Natural killer cell (primary cell): ENCODE measurements at regions not wholly inside any gene's neighbourhood (a gene's known extent, or its start where the extent isn't known, plus 50 kb on each side); places are given as distances from the start of the nearest gene placed in this dataset.

Experiments
- ATAC-seq, 3 donors: fragments of 150-1000 bp in 2 of 3; fragments of 200-7000 bp in 1 of 3; cut with Tn5 transposase; 1 replicate in 1 of 3; 2 replicates in 2 of 3; pipeline ENCODE4 v1.10.0; 2021; ENCODE audit warnings: mild to moderate bottlenecking in 2 of 3, moderate library complexity in 2 of 3
- DNase-seq, 2 donors: peaks; one replicate each; pipeline versions ENCODE4 v3.0.0 to v3.0.0-alpha.2; 2013 to 2021; ENCODE audit warnings: mixed read lengths in 1 of 2
- H3K27ac ChIP-seq: one replicate; pipeline ENCODE4 v1.5.1; 2013; ENCODE audit warnings: mild to moderate bottlenecking, low read length
- H3K27me3 ChIP-seq: one replicate; pipeline ENCODE4 v1.6.1; 2013; ENCODE audit warnings: low read length; ENCODE audit not compliant: control insufficient read depth, insufficient read depth
- H3K36me3 ChIP-seq: one replicate; pipeline ENCODE4 v1.6.1; 2013; ENCODE audit warnings: low read length; ENCODE audit not compliant: control insufficient read depth, insufficient read depth
- H3K4me1 ChIP-seq: one replicate; pipeline ENCODE4 v1.6.1; 2013; ENCODE audit warnings: low read length; ENCODE audit not compliant: control insufficient read depth, insufficient read depth
- H3K4me3 ChIP-seq: one replicate; pipeline ENCODE4 v1.5.1; 2013; ENCODE audit warnings: low read length
- H3K9me3 ChIP-seq: one replicate; pipeline ENCODE4 v1.6.1; 2013; ENCODE audit warnings: low read length; ENCODE audit not compliant: control insufficient read depth, insufficient read depth
- H3K27ac Mint-ChIP-seq, 2 donors: one replicate each; pipeline ENCODE4 v1.8.0; 2022; ENCODE audit warnings: mild to moderate bottlenecking in 2 of 2, mixed read lengths in 2 of 2, moderate library complexity in 1 of 2
- H3K27me3 Mint-ChIP-seq, 2 donors: one replicate each; pipeline ENCODE4 v1.8.0; 2022; ENCODE audit warnings: low read depth in 2 of 2, mixed read lengths in 2 of 2
- H3K36me3 Mint-ChIP-seq: one replicate; pipeline ENCODE4 v1.8.0; 2022; ENCODE audit warnings: mixed read lengths
- H3K4me1 Mint-ChIP-seq, 2 donors: one replicate each; pipeline ENCODE4 v1.8.0; 2022; ENCODE audit warnings: mixed read lengths in 2 of 2
- H3K4me3 Mint-ChIP-seq: one replicate; pipeline ENCODE4 v1.8.0; 2022; ENCODE audit warnings: mild to moderate bottlenecking, moderate library complexity, mixed read lengths
- H3K9me3 Mint-ChIP-seq, 2 donors: one replicate each; pipeline ENCODE4 v1.8.0; 2022; ENCODE audit warnings: mixed read lengths in 2 of 2
- CTCF ChIP-seq: fragments of 200-600 bp; IDR thresholded peaks from one replicate; pipeline ENCODE4 v1.8.0; 2022; ENCODE audit warnings: antibody characterized with exemption
- WGBS: methylation state at CpG from one replicate; pipeline ENCODE4 v1.1.7; 2013; ENCODE audit warnings: missing lambda C conversion rate; ENCODE audit not compliant: insufficient coverage; 5-methylcytosine and 5-hydroxymethylcytosine counted together
- intact Hi-C: fragments of 100-400 bp; cut with micrococcal nuclease; formaldehyde crosslinking; loops from one replicate; pipeline ENCODE4 v1.14.2; 2022

GRCh38 chr4:60981534-60981933 lies 218.6 kb upstream of the ADGRL3 start:
- Mint-ChIP-seq H3K27ac (no peak overlapping the region), H3K36me3 (no peaks in the 10 kb centered on the region), H3K27me3 (no peaks in the 10 kb centered on the region), H3K9me3 (peaks cover 14 to 19% of the 10 kb centered on the region in 2 donors), H3K4me3 (no peak overlapping the region), H3K4me1 (no peaks in the 10 kb centered on the region)
- Histone ChIP-seq H3K36me3 (no peaks in the 10 kb centered on the region), H3K4me3 (no peak overlapping the region), H3K4me1 (no peaks in the 10 kb centered on the region), H3K27ac (no peak overlapping the region), H3K9me3 (no peaks in the 10 kb centered on the region), H3K27me3 (no peaks in the 10 kb centered on the region)
- WGBS = 57% methylated on average over 4 of the region's 4 CpGs
- intact Hi-C loops = no loop called here
- ATAC-seq (no peak), DNase-seq (no peak)
- TF ChIP-seq CTCF = no peak

DNA sequence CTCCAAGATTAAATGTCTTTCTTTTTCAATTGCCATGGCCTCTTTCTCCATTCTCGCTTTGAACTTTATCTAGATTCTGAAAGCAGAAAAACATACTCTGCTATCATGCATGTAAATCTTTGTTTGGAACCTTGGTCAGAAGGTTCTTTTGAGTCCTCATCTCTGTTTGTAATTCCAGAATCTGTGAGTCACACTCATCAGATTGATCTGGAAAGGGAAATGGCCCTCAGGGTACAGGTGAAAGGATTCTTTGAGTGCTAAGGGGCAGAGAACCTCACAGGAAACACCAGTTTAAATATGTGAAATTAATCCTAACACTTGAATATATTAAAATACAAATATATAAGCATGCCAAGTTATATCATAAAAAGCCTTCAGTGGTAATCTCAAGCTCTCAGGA lies 211.0 kb upstream of the ADGRL3 start:
- no peaks in the 10 kb centered on the region for H3K36me3 ChIP-seq
- Mint-ChIP-seq H3K9me3 (peaks cover 14 to 24% of the 10 kb centered on the region in 2 donors), H3K27me3 (no peaks in the 10 kb centered on the region), H3K36me3 (no peaks in the 10 kb centered on the region), H3K4me3 (no peak overlapping the region), H3K4me1 (no peaks in the 10 kb centered on the region), H3K27ac (no peak overlapping the region)
- no peaks in the 10 kb centered on the region for H3K27me3 ChIP-seq
- intact Hi-C loops = no loop called here
- no peak overlapping the region for H3K4me3 ChIP-seq
- H3K27ac ChIP-seq = no peak overlapping the region
- no peak for TF ChIP-seq CTCF
- no peaks in the 10 kb centered on the region for H3K9me3 ChIP-seq
- DNase-seq = no peak
- 79% methylated on average over 1 of the region's 1 CpG for WGBS
- no peaks in the 10 kb centered on the region for H3K4me1 ChIP-seq
- no peak for ATAC-seq

DNA sequence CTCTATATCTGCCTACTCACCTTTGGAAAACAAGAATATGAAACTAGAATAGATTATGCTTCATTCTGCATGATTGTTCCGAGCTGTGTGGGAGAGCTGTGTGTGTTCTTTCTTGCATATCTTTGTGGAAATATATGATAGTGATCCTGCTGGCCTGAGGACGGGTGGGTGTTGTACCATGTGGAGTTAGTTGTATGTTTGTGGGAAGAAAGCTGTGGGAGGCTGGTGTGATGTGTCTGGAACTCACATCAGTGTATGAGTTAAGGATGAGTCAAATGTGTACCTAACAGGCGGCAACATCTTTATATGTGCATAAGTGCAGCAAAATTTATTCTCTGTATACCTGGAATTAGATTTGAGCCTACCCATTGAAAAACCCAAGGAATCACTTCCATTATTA lies 208.1 kb upstream of the ADGRL3 start:
- H3K9me3 Mint-ChIP-seq = peaks cover 9 to 16% of the 10 kb centered on the region in 2 donors
- H3K4me3 Mint-ChIP-seq = no peak overlapping the region
- no peaks in the 10 kb centered on the region for H3K36me3 Mint-ChIP-seq
- H3K4me1 ChIP-seq = no peaks in the 10 kb centered on the region
- TF ChIP-seq CTCF = no peak
- WGBS = 47% methylated on average over 2 of the region's 3 CpGs
- H3K4me3 ChIP-seq = no peak overlapping the region
- no peak overlapping the region for H3K27ac Mint-ChIP-seq
- DNase-seq = no peak
- H3K4me1 Mint-ChIP-seq = no peaks in the 10 kb centered on the region
- intact Hi-C loops = no loop called here
- no peaks in the 10 kb centered on the region for H3K36me3 ChIP-seq
- no peak overlapping the region for H3K27ac ChIP-seq
- H3K9me3 ChIP-seq = no peaks in the 10 kb centered on the region
- no peaks in the 10 kb centered on the region for H3K27me3 ChIP-seq
- ATAC-seq = no peak
- no peaks in the 10 kb centered on the region for H3K27me3 Mint-ChIP-seq

- DNase-seq (no peak), ATAC-seq (no peak)
- no peak for TF ChIP-seq CTCF
- peaks cover 5% of the 10 kb centered on the region for H3K9me3 ChIP-seq
- Mint-ChIP-seq H3K27ac (no peak overlapping the region), H3K4me1 (no peaks in the 10 kb centered on the region), H3K27me3 (no peaks in the 10 kb centered on the region), H3K4me3 (no peak overlapping the region), H3K9me3 (peaks cover 24 to 30% of the 10 kb centered on the region in 2 donors), H3K36me3 (peaks cover 11% of the 10 kb centered on the region)
- H3K4me1 ChIP-seq = no peaks in the 10 kb centered on the region
- H3K36me3 ChIP-seq = no peaks in the 10 kb centered on the region
- no peak overlapping the region for H3K4me3 ChIP-seq
- no peak overlapping the region for H3K27ac ChIP-seq
- intact Hi-C loops = no loop called here
- H3K27me3 ChIP-seq = no peaks in the 10 kb centered on the region
Measured at GRCh38 chr4:61003301-61003700, 196.8 kb upstream of the ADGRL3 start.
